ENCODE measurements at regions not wholly inside any gene's neighbourhood (a gene's known extent, or its start where the extent isn't known, plus 50 kb on each side); places are given as distances from the start of the nearest gene placed in this dataset.

DNA sequence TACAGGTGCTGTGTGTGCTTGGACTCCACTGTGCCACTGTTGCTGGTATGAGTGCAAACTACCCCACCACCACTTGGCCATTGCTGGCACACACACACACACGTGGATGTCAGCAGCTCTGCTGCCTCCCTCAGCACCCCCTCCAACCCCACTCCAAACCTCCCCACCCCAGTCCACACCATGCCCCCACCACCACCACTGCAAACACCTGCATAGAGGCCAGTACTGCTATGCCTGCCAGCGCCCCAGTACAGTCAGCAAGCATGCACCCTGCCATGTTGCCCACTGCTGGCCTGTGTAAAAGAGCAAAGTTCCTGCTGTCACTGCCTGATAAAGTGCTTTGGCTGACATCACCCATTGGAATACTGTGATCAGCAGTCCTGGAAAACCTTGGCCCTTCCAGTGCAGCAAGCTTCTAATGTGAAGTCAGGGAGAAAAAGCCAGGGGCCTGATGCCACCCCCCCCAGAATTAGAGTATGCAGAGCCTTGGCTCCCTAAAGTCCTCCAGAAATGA, 519.2 kb upstream of the PCDH15 start:
- Mint-ChIP-seq H3K9me3 (peaks cover 25% of the 10 kb centered on the region), H3K27ac (no peak overlapping the region), H3K36me3 (ENCODE audit: low read depth) (no peaks in the 10 kb centered on the region), H3K4me1 (ENCODE audit: low read depth) (no peaks in the 10 kb centered on the region), H3K4me3 (no peak overlapping the region), H3K27me3 (no peaks in the 10 kb centered on the region)
- CTCF ChIA-PET = no interaction called here
- Histone ChIP-seq H3K9me3 (ENCODE audit: control insufficient read depth in 1 of 2, insufficient read depth in 1 of 2, low read length in 2 of 2) (peaks cover 4 to 13% of the 10 kb centered on the region in 2 experiments), H3K4me3 (ENCODE audit: low read length) (no peak overlapping the region), H3K36me3 (ENCODE audit: insufficient read depth, low read length) (no peaks in the 10 kb centered on the region), H3K4me1 (ENCODE audit: insufficient read depth, low read length) (no peaks in the 10 kb centered on the region), H3K27me3 (ENCODE audit: control insufficient read depth in 1 of 2, insufficient read depth in 2 of 2, low read length in 2 of 2) (no peaks in the 10 kb centered on the region), H3K27ac (ENCODE audit: low read depth in 1 of 2, low read length in 2 of 2) (no peak overlapping the region)
- peak in 1 of 14 experiments; percentile 3 for DNase-seq
- TF ChIP-seq, protein P1, sequence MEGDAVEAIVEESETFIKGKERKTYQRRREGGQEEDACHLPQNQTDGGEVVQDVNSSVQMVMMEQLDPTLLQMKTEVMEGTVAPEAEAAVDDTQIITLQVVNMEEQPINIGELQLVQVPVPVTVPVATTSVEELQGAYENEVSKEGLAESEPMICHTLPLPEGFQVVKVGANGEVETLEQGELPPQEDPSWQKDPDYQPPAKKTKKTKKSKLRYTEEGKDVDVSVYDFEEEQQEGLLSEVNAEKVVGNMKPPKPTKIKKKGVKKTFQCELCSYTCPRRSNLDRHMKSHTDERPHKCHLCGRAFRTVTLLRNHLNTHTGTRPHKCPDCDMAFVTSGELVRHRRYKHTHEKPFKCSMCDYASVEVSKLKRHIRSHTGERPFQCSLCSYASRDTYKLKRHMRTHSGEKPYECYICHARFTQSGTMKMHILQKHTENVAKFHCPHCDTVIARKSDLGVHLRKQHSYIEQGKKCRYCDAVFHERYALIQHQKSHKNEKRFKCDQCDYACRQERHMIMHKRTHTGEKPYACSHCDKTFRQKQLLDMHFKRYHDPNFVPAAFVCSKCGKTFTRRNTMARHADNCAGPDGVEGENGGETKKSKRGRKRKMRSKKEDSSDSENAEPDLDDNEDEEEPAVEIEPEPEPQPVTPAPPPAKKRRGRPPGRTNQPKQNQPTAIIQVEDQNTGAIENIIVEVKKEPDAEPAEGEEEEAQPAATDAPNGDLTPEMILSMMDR (IDR thresholded peaks at IDR 0.05) = no peak
- intact Hi-C loops (cut with DNase I, micrococcal nuclease) = no loop called here
- ATAC-seq (ENCODE audit: poor library complexity) = no peak
- POLR2A ChIA-PET = no interaction called here

DNA sequence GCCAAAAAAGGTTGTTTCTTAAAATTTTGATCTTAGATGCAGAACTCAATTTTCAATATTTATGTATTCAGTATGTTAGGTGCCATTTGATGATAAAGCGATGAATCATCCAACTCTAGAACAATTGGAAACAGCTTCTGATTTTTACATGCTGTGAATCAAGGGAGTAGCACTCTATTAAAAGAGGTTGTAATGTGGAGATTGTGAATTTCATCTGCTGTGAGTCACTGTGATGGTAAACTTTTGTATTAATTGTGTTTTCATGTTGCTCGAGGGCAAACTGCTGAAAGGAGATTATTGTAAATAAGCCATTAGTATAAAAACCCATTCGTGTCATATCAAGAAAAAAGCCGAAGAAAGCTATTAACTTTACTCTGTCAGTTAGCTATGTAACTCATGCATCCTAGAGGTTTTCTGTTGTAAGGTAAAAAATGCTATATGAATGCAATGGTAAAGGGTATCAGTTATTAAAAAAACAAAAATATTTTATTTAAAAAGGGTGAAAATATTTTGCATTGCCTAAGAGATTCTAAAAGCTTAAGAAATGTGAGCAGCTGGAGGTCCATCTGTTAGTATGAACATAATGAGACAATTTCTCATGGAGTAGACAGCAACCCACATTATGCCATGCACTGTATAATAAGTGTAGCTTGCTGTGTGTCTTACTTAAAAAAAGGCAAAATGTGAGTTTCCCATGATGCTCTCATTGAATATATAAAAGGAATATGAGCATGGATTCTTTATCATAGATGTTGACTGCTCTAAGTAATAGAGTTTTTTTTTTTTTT, 511.0 kb upstream of the PCDH15 start:
- H3K27me3 Mint-ChIP-seq = no peaks in the 10 kb centered on the region
- no peak overlapping the region for H3K27ac Mint-ChIP-seq
- ChIA-PET POLR2A (no interaction called here), CTCF (no interaction called here)
- TF ChIP-seq, protein P1 (IDR thresholded peaks at IDR 0.05) = no peak
- no peaks in the 10 kb centered on the region for H3K36me3 Mint-ChIP-seq (ENCODE audit: low read depth)
- Histone ChIP-seq H3K27me3 (ENCODE audit: control insufficient read depth in 1 of 2, insufficient read depth in 2 of 2, low read length in 2 of 2) (no peaks in the 10 kb centered on the region), H3K4me1 (ENCODE audit: insufficient read depth, low read length) (no peaks in the 10 kb centered on the region), H3K9me3 (ENCODE audit: control insufficient read depth in 1 of 2, insufficient read depth in 1 of 2, low read length in 2 of 2) (peaks cover 0 to 6% of the 10 kb centered on the region in 2 experiments), H3K4me3 (ENCODE audit: low read length) (no peak overlapping the region), H3K36me3 (ENCODE audit: insufficient read depth, low read length) (no peaks in the 10 kb centered on the region), H3K27ac (ENCODE audit: low read depth in 1 of 2, low read length in 2 of 2) (no peak overlapping the region)
- peaks cover 9% of the 10 kb centered on the region for H3K9me3 Mint-ChIP-seq
- intact Hi-C loops (cut with DNase I, micrococcal nuclease) = no loop called here
- no peak overlapping the region for H3K4me3 Mint-ChIP-seq
- no peak for ATAC-seq (ENCODE audit: poor library complexity)
- no peaks in the 10 kb centered on the region for H3K4me1 Mint-ChIP-seq (ENCODE audit: low read depth)
- DNase-seq = no peak

DNA sequence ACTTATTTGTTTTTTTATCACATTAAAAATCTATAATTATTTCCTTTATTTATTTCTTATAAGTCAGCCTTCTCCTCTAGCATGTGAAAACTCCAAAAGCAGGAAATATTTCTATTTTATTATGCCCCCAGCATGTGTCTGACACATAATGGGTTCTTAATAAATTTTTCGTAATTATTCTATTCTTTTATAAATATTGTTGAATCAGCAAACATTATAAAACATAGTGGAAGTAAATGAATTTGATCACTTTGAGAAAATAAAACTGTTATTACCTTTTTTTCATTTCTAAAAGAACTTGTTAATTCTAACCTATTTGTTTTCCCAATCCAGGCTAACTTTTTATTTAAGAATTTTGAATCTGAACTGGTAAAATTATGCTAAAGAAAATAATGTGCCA, 509.1 kb upstream of the PCDH15 start:
- Histone ChIP-seq H3K27me3 (ENCODE audit: control insufficient read depth in 1 of 2, insufficient read depth in 2 of 2, low read length in 2 of 2) (no peaks in the 10 kb centered on the region), H3K27ac (ENCODE audit: low read depth in 1 of 2, low read length in 2 of 2) (no peak overlapping the region), H3K36me3 (ENCODE audit: insufficient read depth, low read length) (no peaks in the 10 kb centered on the region), H3K4me1 (ENCODE audit: insufficient read depth, low read length) (no peaks in the 10 kb centered on the region), H3K4me3 (ENCODE audit: low read length) (no peak overlapping the region), H3K9me3 (ENCODE audit: control insufficient read depth in 1 of 2, insufficient read depth in 1 of 2, low read length in 2 of 2) (peaks cover 0 to 10% of the 10 kb centered on the region in 2 experiments)
- TF ChIP-seq, protein P1 (IDR thresholded peaks at IDR 0.05) = no peak
- Mint-ChIP-seq H3K9me3 (peaks cover 9% of the 10 kb centered on the region), H3K27ac (no peak overlapping the region), H3K27me3 (no peaks in the 10 kb centered on the region), H3K36me3 (ENCODE audit: low read depth) (no peaks in the 10 kb centered on the region), H3K4me3 (no peak overlapping the region), H3K4me1 (ENCODE audit: low read depth) (no peaks in the 10 kb centered on the region)
- ATAC-seq (ENCODE audit: poor library complexity) (no peak), DNase-seq (no peak)
- intact Hi-C loops (cut with DNase I, micrococcal nuclease) = no loop called here
- CTCF ChIA-PET = no interaction called here
- POLR2A ChIA-PET = no interaction called here
